ENCODE measurements at regions not wholly inside any gene's neighbourhood (a gene's known extent, or its start where the extent isn't known, plus 50 kb on each side); places are given as distances from the start of the nearest gene placed in this dataset.

DNA sequence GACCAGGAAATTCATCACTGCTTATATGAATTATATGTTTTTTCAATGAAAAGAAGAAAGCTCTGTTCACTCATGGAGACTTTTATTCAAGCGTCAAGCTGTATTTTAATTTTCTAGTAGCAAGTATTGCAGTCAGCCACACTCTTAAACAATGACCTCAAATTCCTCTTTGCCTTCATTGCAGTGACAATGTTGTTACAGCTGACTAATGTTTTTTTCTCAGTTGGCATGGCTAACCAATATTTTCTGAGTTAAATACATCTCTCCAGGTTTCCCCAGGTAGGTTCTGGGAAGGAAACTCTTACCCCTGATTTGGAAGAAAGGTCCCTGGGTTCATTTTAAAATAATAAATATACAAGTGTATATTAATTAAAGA lies 241.5 kb downstream of the WDR11 start:
- no peak for DNase-seq (ENCODE audit: low read depth in 4 of 4, low spot score in 2 of 4)

DNA sequence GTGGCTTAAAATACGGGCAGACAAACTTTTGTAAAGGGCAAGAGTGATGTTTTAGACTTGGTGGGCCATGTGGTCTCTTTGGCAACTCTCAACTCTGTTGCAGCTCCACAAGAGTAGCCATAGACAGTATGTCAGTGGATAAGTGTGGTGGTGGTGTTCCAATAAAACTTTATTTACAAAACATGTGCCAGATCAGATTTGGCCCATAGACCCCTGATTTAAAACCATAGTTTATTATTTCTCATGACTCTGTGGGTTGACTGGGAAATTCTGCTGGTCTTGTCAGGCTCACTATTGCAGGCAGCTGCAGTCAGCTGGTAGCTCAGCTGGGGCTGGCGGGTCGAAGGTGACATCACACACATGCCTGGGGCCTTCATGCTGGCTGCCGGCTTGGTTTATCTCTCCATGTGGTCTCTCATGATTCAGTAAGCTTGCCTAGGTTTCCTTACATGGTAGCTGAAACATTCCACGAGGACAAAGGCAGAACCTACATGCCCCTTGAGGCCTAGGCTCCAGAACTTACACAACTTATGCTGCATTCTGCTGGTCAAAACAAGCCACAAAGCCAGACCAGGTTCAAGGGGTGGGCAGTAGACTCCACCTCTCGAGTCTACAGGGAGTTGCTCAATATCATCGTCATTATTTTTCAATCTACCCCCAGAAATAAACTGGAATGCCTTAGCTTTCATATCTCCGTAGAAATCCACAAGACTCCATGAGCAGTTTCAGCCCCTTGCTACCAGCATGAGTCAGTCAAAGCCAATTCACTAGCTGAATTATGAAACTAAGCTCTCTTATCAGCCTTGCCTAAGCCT lies 245.7 kb downstream of the WDR11 start:
- no peak for DNase-seq (ENCODE audit: low read depth in 4 of 4, low spot score in 2 of 4)

DNA sequence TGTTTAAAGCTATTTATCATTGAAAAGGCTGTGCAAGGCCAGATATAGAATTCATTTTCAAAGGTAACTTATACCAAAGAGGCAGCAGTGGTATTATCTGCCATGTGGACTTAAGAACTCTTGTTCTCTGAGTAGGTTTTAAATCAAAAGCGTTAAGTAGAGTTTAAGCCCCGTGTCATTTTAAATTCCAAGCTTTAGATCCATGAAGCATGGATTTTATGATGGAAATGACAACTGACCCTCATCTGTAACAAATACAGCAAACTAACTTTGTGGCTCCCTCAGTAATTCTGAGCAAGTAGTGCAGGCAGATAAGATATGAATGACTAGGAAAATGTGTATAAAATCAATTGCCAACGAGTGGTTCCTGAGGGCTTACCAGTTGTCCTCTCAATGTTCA lies 247.0 kb downstream of the WDR11 start:
- no peak for DNase-seq (ENCODE audit: low read depth in 4 of 4, low spot score in 2 of 4)

GRCh38 chr10:121098751-121099150 lies 247.6 kb downstream of the WDR11 start:
- no peak for DNase-seq (ENCODE audit: low read depth in 4 of 4, low spot score in 2 of 4)

- no peak for DNase-seq (ENCODE audit: low read depth in 4 of 4, low spot score in 2 of 4)
Observed at GRCh38 chr10:121099181-121099580, 248.0 kb downstream of the WDR11 start.

- no peak for DNase-seq (ENCODE audit: low read depth in 4 of 4, low spot score in 2 of 4)
Observed at GRCh38 chr10:121099592-121099991, 248.4 kb downstream of the WDR11 start.

- DNase-seq (ENCODE audit: low read depth in 4 of 4, low spot score in 2 of 4) = no peak
Observed at GRCh38 chr10:121101561-121101960, 250.4 kb downstream of the WDR11 start.

GRCh38 chr10:121102706-121103105 lies 251.5 kb downstream of the WDR11 start:
- DNase-seq (ENCODE audit: low read depth in 4 of 4, low spot score in 2 of 4) = no peak

DNA sequence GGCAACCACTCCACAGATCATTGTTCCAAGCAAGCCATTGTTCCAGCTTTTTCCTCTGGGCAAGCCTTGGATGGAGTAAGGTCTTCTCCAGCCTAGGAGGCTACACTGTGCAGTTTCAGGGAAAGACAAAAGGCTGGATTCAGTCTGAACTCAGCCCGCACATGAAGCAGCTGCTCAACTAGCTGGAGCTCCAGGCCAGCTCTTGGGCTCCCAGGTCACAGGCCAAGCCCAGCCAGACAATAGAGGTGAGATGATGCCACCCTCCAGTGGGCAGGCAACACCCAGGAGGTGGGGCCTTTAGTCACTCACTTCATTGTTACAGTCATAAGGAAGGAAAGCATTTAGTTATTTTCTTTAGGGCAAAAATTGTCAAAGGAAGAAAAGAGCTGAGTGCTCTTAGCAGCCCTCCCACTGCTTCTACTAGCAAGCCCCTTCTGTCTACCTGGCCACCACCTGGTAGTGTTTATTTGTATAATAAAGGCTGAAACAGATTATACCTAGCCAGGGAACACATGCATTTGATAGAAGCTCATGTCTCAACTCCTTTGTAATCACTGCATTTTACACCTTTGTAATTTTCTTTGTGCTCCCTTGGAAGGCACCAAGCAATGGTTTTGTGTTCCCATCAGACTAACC lies 253.4 kb downstream of the WDR11 start:
- DNase-seq (ENCODE audit: low read depth in 4 of 4, low spot score in 2 of 4) = no peak

- no peak for DNase-seq (ENCODE audit: low read depth in 4 of 4, low spot score in 2 of 4)
Observed at GRCh38 chr10:121106611-121107010, 255.4 kb downstream of the WDR11 start.

- no peak for DNase-seq (ENCODE audit: low read depth in 4 of 4, low spot score in 2 of 4)
Observed at GRCh38 chr10:121108051-121108450, 256.9 kb downstream of the WDR11 start.

DNA sequence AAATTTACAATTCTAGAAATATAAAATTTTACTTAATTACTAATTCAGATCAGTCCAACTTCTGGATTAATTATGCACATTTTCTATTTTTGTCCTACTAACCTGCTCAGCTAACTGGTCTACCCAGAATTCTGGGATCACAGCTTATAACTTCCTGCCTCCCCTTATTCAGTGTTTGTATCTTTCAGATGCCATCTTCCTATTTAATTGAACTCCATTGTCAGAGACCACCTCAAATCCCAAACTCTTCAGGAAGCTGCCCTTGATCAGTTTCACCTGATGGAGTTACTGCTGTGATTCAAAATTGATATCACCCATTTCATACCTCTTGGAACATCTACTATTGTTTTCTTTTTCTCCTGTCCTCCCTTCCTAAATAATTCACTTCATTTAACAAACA lies 259.2 kb downstream of the WDR11 start:
- no peak for DNase-seq (ENCODE audit: low read depth in 4 of 4, low spot score in 2 of 4)

DNA sequence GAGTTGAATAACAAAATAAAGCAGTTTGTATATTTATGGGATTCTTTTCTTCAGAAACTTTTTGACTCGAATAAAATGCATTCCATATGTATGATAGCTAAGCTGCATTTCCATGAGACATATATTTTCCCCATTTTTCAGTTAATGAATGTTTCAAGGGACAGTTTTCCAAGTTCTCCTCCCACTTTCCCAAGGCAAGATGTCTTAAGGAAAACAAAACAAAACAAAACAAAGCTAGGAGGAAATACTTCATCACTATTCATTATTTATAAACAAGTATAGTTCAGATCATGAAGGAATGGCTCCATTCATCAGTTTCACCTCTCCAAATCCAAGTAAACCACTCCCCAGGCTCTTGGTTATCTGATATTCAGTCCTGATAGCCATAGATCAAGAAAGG lies 261.0 kb downstream of the WDR11 start:
- DNase-seq (ENCODE audit: low read depth in 4 of 4, low spot score in 2 of 4) = peak in 1 of 4 donors; percentile 41

DNA sequence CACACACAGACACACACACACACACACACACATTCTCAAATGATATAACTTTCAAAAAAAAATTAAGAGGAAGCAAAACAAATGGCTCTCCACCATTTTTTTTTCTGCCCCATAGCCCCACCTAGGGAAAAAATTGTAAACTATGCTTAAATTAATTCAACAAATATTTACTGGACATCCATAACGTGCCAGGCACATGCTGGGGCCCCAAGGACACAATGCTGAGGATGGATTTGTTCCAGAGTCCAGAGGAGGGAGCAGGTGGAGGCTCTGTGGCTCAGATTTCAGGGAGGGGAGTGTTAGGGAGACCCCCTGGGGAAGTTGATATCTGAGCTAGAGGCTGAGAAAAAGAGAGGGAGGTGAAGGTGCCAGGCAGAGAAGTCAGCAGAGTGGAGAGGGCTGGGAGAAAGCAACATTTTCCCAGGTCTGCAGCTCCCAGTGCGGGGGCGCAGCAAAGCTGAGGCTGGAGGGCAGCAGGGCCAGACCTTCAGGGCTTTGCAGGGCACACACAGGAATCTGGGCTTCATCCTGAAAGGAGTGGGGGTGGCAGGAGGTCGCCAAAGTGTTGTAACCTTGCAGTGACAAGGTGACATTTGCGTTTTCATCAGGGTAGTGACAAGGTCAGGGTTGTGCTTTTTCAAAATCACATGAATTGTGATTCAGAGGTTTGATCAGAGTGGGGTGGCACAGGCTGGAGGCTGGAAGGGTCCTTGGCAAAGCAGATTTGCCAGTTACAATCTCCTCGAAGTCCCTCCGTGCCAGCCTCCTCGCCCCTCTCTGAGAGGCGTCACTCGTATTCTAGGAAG lies 261.6 kb downstream of the WDR11 start:
- DNase-seq (ENCODE audit: low read depth in 4 of 4, low spot score in 2 of 4) = peak in 2 of 4 donors; percentile 44 to 58

DNA sequence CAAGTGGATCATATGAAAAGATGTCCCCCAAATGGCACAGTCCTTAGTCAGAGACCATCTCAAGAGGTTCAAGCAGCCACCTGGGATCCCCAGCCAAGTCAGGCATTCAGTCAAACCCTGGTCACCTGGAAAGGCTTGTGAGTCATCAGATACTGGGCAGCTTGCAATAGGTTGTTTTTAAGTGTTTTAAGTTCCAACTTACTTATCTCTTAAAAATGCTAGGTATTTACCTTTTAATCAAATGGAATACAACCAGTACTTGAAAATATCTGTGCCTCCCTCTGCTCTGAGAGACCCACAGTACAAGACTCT lies 262.2 kb downstream of the WDR11 start:
- DNase-seq (ENCODE audit: low read depth in 4 of 4, low spot score in 2 of 4) = no peak

- DNase-seq (ENCODE audit: low read depth in 4 of 4, low spot score in 2 of 4) = peak in 1 of 4 donors; percentile 47
Observed at GRCh38 chr10:121113911-121114310, 262.7 kb downstream of the WDR11 start.

DNA sequence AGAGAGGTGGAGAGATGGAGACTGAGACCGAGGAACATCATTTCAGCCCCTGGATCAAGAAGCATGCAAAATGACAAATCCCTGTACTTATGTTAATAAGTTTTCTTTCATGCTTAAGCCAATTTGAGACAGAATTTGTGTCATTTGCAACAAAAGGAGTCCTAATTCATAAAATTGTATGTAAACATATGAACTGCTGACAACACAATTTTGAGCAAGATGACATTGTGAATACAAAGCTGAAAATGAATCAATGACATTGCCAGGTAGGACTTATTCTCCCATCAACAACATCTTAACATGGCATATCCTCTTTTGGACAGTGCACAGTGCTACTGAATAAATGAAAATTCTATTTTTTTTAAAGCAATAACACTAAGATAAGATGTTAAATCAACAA lies 264.0 kb downstream of the WDR11 start:
- no peak for DNase-seq (ENCODE audit: low read depth in 4 of 4, low spot score in 2 of 4)

DNA sequence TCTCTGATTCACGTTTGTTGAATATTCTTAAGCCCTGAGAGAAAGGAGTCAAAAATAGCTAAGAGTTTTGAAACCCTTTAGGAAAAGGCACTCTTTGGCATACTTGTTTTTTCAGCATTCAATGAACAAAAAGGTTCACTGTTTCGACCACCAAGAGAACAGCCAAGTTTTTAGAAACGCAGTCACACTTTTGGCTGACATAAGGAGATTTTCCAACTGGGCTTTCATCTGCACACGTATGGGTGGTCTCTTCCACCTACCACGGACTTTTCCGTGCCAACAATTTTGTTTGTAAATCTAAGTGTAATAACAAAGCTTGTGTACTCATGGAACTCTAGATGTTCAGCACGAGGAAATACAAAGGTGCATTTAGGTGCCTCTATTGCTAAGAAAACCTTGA lies 270.3 kb downstream of the WDR11 start:
- no peak for DNase-seq (ENCODE audit: low read depth in 4 of 4, low spot score in 2 of 4)

GRCh38 chr10:121127151-121127906 lies 276.2 kb downstream of the WDR11 start:
- no peak for DNase-seq (ENCODE audit: low read depth in 4 of 4, low spot score in 2 of 4)

DNA sequence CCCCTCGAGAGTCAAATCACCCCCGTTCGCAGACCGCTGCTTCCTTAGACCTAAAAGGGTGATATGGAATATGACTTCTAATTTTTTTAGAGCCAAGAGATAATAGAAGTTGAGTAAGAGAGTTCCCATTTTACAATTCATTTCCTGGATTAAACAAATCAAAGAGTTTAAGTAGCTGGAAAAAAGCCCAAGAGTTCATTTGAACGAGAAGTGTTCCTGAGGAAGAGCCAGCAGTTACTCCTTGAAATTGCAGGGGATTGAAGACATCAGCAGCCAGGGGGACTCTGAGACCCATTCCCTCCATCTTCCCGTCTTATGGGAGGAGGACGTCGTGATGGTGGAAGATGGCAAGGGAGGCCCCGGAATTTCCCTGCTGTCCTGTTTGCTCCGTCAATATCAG lies 277.0 kb downstream of the WDR11 start:
- DNase-seq (ENCODE audit: low read depth in 4 of 4, low spot score in 2 of 4) = no peak

DNA sequence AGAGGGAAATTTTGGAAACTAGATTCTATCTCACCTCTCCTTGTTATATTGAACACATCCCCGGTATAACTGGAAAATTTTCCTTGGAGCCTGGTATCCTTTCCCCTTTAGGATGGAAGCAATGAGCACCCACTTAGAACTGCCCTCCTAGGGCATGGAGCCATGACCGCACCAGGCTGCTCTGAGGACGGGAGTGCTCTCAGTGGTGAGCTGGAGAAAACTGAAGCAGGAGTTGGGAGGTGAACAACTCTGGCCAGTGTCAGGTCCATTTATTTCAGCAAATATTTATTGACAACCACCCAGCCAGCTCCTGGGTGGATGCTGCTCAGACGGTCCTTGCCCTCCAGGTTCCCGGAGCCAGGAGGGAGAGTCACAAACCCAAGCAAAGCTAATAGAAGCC lies 278.1 kb downstream of the WDR11 start:
- no peak for DNase-seq (ENCODE audit: low read depth in 4 of 4, low spot score in 2 of 4)
